ENCODE measurements at regions not wholly inside any gene's neighbourhood (a gene's known extent, or its start where the extent isn't known, plus 50 kb on each side); places are given as distances from the start of the nearest gene placed in this dataset.

GRCh38 chr6:104483225-104483834 lies 376.4 kb downstream of the HACE1 start:
- no peak overlapping the region for H3K27ac ChIP-seq (ENCODE audit: low read depth in 2 of 2, low read length in 2 of 2)
- DNase-seq: peak in 2 of 5 donors; percentile 12 to 19
- no peaks in the 10 kb centered on the region for H3K4me1 ChIP-seq (ENCODE audit: control insufficient read depth in 2 of 3, insufficient read depth in 2 of 3, low read depth in 1 of 3, low read length in 3 of 3)
- no peaks in the 10 kb centered on the region for H3K27me3 ChIP-seq (ENCODE audit: control insufficient read depth, insufficient read depth, low read length)
- intact Hi-C loops (cut with DNase I): no loop called here
- FAIRE-seq: no peak
- TF ChIP-seq CTCF (IDR thresholded peaks at IDR 0.05; ENCODE audit: borderline replicate concordance, extremely low read depth, insufficient read depth): no peak
- no peaks in the 10 kb centered on the region for H3K9me3 ChIP-seq (ENCODE audit: control insufficient read depth in 2 of 3, insufficient read depth in 1 of 3, low read length in 3 of 3)
- H3K9ac ChIP-seq (ENCODE audit: low read length in 3 of 3): no peak overlapping the region
- H3K4me3 ChIP-seq (ENCODE audit: low read length in 3 of 3): no peak overlapping the region
- H3K36me3 ChIP-seq (ENCODE audit: control insufficient read depth in 2 of 3, insufficient read depth in 3 of 3, low read length in 3 of 3): no peaks in the 10 kb centered on the region

- Histone ChIP-seq H3K9ac (ENCODE audit: low read length in 3 of 3) (no peak overlapping the region), H3K27me3 (ENCODE audit: control insufficient read depth, insufficient read depth, low read length) (no peaks in the 10 kb centered on the region), H3K36me3 (ENCODE audit: control insufficient read depth in 2 of 3, insufficient read depth in 3 of 3, low read length in 3 of 3) (no peaks in the 10 kb centered on the region), H3K27ac (ENCODE audit: low read depth in 2 of 2, low read length in 2 of 2) (no peak overlapping the region), H3K9me3 (ENCODE audit: control insufficient read depth in 2 of 3, insufficient read depth in 1 of 3, low read length in 3 of 3) (no peaks in the 10 kb centered on the region), H3K4me3 (ENCODE audit: low read length in 3 of 3) (no peak overlapping the region), H3K4me1 (ENCODE audit: control insufficient read depth in 2 of 3, insufficient read depth in 2 of 3, low read depth in 1 of 3, low read length in 3 of 3) (no peaks in the 10 kb centered on the region)
- FAIRE-seq (no peak), DNase-seq (no peak)
- TF ChIP-seq CTCF (IDR thresholded peaks at IDR 0.05; ENCODE audit: borderline replicate concordance, extremely low read depth, insufficient read depth): no peak
- intact Hi-C loops (cut with DNase I): no loop called here
These were observed 382.1 kb downstream of the HACE1 start for GRCh38 chr6:104477569-104477968.

- H3K4me1 ChIP-seq (ENCODE audit: control insufficient read depth in 2 of 3, insufficient read depth in 2 of 3, low read depth in 1 of 3, low read length in 3 of 3): no peaks in the 10 kb centered on the region
These were observed 386.7 kb downstream of the HACE1 start for GRCh38 chr6:104473021-104473429.

More at GRCh38 chr6:104473021-104473429, 386.7 kb downstream of the HACE1 start:
- FAIRE-seq (no peak), DNase-seq (no peak)
- TF ChIP-seq CTCF (IDR thresholded peaks at IDR 0.05; ENCODE audit: borderline replicate concordance, extremely low read depth, insufficient read depth): no peak
- no peaks in the 10 kb centered on the region for H3K36me3 ChIP-seq (ENCODE audit: control insufficient read depth in 2 of 3, insufficient read depth in 3 of 3, low read length in 3 of 3)
- no peak overlapping the region for H3K4me3 ChIP-seq (ENCODE audit: low read length in 3 of 3)
- H3K27ac ChIP-seq (ENCODE audit: low read depth in 2 of 2, low read length in 2 of 2): no peak overlapping the region
- no peaks in the 10 kb centered on the region for H3K27me3 ChIP-seq (ENCODE audit: control insufficient read depth, insufficient read depth, low read length)
- no peak overlapping the region for H3K9ac ChIP-seq (ENCODE audit: low read length in 3 of 3)
- intact Hi-C loops (cut with DNase I): no loop called here
- no peaks in the 10 kb centered on the region for H3K9me3 ChIP-seq (ENCODE audit: control insufficient read depth in 2 of 3, insufficient read depth in 1 of 3, low read length in 3 of 3)
